Uterus (tissue), 2 donors: ENCODE measurements at regions not wholly inside any gene's neighbourhood (a gene's known extent, or its start where the extent isn't known, plus 50 kb on each side); places are given as distances from the start of the nearest gene placed in this dataset.

Source experiments
- CTCF ChIP-seq, 4 experiments: fragments of 200-600 bp in 2 of 4; fragments of 450-650 bp in 2 of 4; sonication (generic) in 2 of 4; IDR thresholded peaks; one replicate each; pipeline ENCODE4 v1.5.1; 2016 to 2019; ENCODE audit warnings: antibody characterized with exemption in 4 of 4, mild to moderate bottlenecking in 2 of 4, moderate library complexity in 1 of 4
- POLR2A ChIP-seq, 2 donors: fragments of 450-650 bp; IDR thresholded peaks; one replicate each; pipeline ENCODE4 v1.6.1; 2016; ENCODE audit warnings: antibody characterized with exemption in 2 of 2, mild to moderate bottlenecking in 1 of 2, moderate library complexity in 1 of 2

GRCh38 chr13:50131920-50132903 is 117.0 kb downstream of the KCNRG start:
- no peak for TF ChIP-seq CTCF (IDR thresholded peaks at IDR 0.05)
- TF ChIP-seq POLR2A (IDR thresholded peaks at IDR 0.05), result no peak
